PC-3 (cell line): ENCODE measurements at regions not wholly inside any gene's neighbourhood (a gene's known extent, or its start where the extent isn't known, plus 50 kb on each side); places are given as distances from the start of the nearest gene placed in this dataset.

ENCODE experiments used
- ATAC-seq: fragments of 200-7000 bp; cut with Tn5 transposase; 2 replicates; pipeline ENCODE4 v1.9.1; 2020; ENCODE audit warnings: mild to moderate bottlenecking, moderate library complexity
- BruUV-seq: library from RNA; stranded (reverse); fragments of 400-500 nt; replicated peaks from 2 replicates; lab custom pipeline; 2021; lab: Mats Ljungman, UMichigan
- CTCF ChIA-PET: fragments of 300-600 bp; sonication (Branson Sonifier 250); formaldehyde crosslinking; loops from one replicate; lab custom pipeline; 2022; ENCODE audit warnings: antibody characterized with exemption; lab: Charles Lee
- POLR2A ChIA-PET: fragments of 300-600 bp; sonication (Branson Sonifier 250); formaldehyde crosslinking; loops from one replicate; lab custom pipeline; 2022; ENCODE audit warnings: antibody characterized with exemption; ENCODE audit not compliant: unreplicated experiment; lab: Charles Lee
- DNase-seq: peaks from one replicate; pipeline ENCODE4 v3.0.0-alpha.2; 2015
- H2AFZ ChIP-seq: fragments of 300-600 bp; sonication (generic); 2 replicates; pipeline ENCODE4 v1.6.0; 2016; ENCODE audit warnings: antibody characterized with exemption, low read length
- H3F3A ChIP-seq: fragments of 300-600 bp; sonication (generic); one replicate; pipeline ENCODE4 v1.6.0; 2017; ENCODE audit warnings: antibody characterized with exemption, low read length, control low read depth, mild to moderate bottlenecking; ENCODE audit not compliant: unreplicated experiment
- H3K27ac ChIP-seq: fragments of 300-600 bp; sonication (generic); 2 replicates; pipeline ENCODE4 v1.5.1; 2016; ENCODE audit warnings: mild to moderate bottlenecking, low read length
- H3K27me3 ChIP-seq: fragments of 300-600 bp; sonication (generic); 2 replicates; pipeline ENCODE4 v1.6.1; 2016; ENCODE audit warnings: low read length, mixed read lengths
- H3K36me3 ChIP-seq: fragments of 300-600 bp; sonication (generic); 2 replicates; pipeline ENCODE4 v1.6.1; 2016; ENCODE audit warnings: low read depth, mixed run types, low read length, mixed read lengths
- H3K4me1 ChIP-seq: fragments of 300-600 bp; sonication (generic); 2 replicates; pipeline ENCODE4 v1.5.1; 2016; ENCODE audit warnings: low read length; ENCODE audit not compliant: insufficient read depth
- H3K4me2 ChIP-seq: fragments of 300-600 bp; sonication (generic); 2 replicates; pipeline ENCODE4 v1.6.0; 2016; ENCODE audit warnings: low read length
- H3K4me3 ChIP-seq: fragments of 300-600 bp; sonication (generic); 2 replicates; pipeline ENCODE4 v1.5.1; 2016; ENCODE audit warnings: mild to moderate bottlenecking, low read length, mixed read lengths
- H3K79me2 ChIP-seq: fragments of 300-600 bp; sonication (generic); 2 replicates; pipeline ENCODE4 v1.6.1; 2017; ENCODE audit warnings: low read length, mixed read lengths
- H3K9ac ChIP-seq: fragments of 300-600 bp; sonication (generic); 2 replicates; pipeline ENCODE4 v1.6.0; 2016; ENCODE audit warnings: mild to moderate bottlenecking, low read length
- H3K9me2 ChIP-seq: fragments of 300-600 bp; sonication (generic); replicated peaks from 2 replicates; pipeline ENCODE4 v1.6.1; 2016; ENCODE audit warnings: mixed run types, low read length, mixed read lengths
- H3K9me3 ChIP-seq: fragments of 300-600 bp; sonication (generic); 2 replicates; pipeline ENCODE4 v1.6.1; 2016; ENCODE audit warnings: low read length, mixed read lengths
- H4K20me1 ChIP-seq: fragments of 300-600 bp; sonication (generic); 2 replicates; pipeline ENCODE4 v1.6.1; 2016; ENCODE audit warnings: low read length, mixed read lengths
- EZH2 ChIP-seq: fragments of 300-600 bp; sonication (generic); IDR thresholded peaks from one replicate; pipeline ENCODE4 v1.6.1; 2017; ENCODE audit warnings: antibody characterized with exemption, mild to moderate bottlenecking, low read length; ENCODE audit not compliant: unreplicated experiment
- EZH2phosphoT487 ChIP-seq: fragments of 300-600 bp; sonication (generic); IDR thresholded peaks from 2 replicates; pipeline ENCODE4 v1.6.1; 2018; ENCODE audit warnings: mild to moderate bottlenecking, antibody characterized with exemption, low read length, borderline replicate concordance
- intact Hi-C: fragments of 100-400 bp; cut with micrococcal nuclease; formaldehyde crosslinking; loops from 2 replicates; pipeline ENCODE4 v1.9.0; 2023
- TF ChIP-seq, protein P1 (sequence below): fragments of 300-600 bp; sonication (generic); conservative IDR thresholded peaks from 2 replicates; pipeline ENCODE4 v1.5.1; 2017; ENCODE audit warnings: antibody characterized with exemption, low read depth, mild to moderate bottlenecking, low read length

- no peak overlapping the region for H3K27ac ChIP-seq
- TF ChIP-seq EZH2 (no peak), EZH2phosphoT487 (no peak)
- TF ChIP-seq, protein P1, sequence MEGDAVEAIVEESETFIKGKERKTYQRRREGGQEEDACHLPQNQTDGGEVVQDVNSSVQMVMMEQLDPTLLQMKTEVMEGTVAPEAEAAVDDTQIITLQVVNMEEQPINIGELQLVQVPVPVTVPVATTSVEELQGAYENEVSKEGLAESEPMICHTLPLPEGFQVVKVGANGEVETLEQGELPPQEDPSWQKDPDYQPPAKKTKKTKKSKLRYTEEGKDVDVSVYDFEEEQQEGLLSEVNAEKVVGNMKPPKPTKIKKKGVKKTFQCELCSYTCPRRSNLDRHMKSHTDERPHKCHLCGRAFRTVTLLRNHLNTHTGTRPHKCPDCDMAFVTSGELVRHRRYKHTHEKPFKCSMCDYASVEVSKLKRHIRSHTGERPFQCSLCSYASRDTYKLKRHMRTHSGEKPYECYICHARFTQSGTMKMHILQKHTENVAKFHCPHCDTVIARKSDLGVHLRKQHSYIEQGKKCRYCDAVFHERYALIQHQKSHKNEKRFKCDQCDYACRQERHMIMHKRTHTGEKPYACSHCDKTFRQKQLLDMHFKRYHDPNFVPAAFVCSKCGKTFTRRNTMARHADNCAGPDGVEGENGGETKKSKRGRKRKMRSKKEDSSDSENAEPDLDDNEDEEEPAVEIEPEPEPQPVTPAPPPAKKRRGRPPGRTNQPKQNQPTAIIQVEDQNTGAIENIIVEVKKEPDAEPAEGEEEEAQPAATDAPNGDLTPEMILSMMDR, result no peak
- no peaks in the 10 kb centered on the region for H3K4me1 ChIP-seq
- ATAC-seq (no peak), DNase-seq (no peak)
- H3K4me2 ChIP-seq, result no peak overlapping the region
- intact Hi-C loops, result no loop called here
- H3K9me2 ChIP-seq, result no peaks in the 10 kb centered on the region
- no peaks in the 10 kb centered on the region for H3K79me2 ChIP-seq
- H3K9ac ChIP-seq, result no peak overlapping the region
- ChIA-PET POLR2A (no interaction called here), CTCF (no interaction called here)
- H4K20me1 ChIP-seq, result no peaks in the 10 kb centered on the region
- H3K9me3 ChIP-seq, result no peaks in the 10 kb centered on the region
- BruUV-seq, result no TSS peak
- no peaks in the 10 kb centered on the region for H3F3A ChIP-seq
- H2AFZ ChIP-seq, result no peak overlapping the region
- no peaks in the 10 kb centered on the region for H3K36me3 ChIP-seq
- no peak overlapping the region for H3K4me3 ChIP-seq
- H3K27me3 ChIP-seq, result no peaks in the 10 kb centered on the region
Measured at GRCh38 chr5:110268283-110268682, 458.2 kb downstream of the TMEM232 start.

- TF ChIP-seq, protein P1, result no peak
- TF ChIP-seq EZH2phosphoT487 (no peak), EZH2 (no peak)
- Histone ChIP-seq H3K79me2 (no peaks in the 10 kb centered on the region), H3K27ac (no peak overlapping the region), H3K9me2 (no peaks in the 10 kb centered on the region), H4K20me1 (no peaks in the 10 kb centered on the region), H3K36me3 (no peaks in the 10 kb centered on the region), H3F3A (no peaks in the 10 kb centered on the region), H3K4me1 (no peaks in the 10 kb centered on the region), H3K27me3 (no peaks in the 10 kb centered on the region), H2AFZ (no peak overlapping the region), H3K4me2 (no peak overlapping the region), H3K9ac (no peak overlapping the region), H3K4me3 (no peak overlapping the region), H3K9me3 (no peaks in the 10 kb centered on the region)
- DNase-seq, result no peak
- ChIA-PET CTCF (no interaction called here), POLR2A (no interaction called here)
- no peak for ATAC-seq
- intact Hi-C loops, result no loop called here
- BruUV-seq, result no TSS peak
Measured at GRCh38 chr5:110268985-110269384, 457.5 kb downstream of the TMEM232 start.

- Histone ChIP-seq H3K9ac (no peak overlapping the region), H3K4me2 (no peak overlapping the region), H3K9me3 (no peaks in the 10 kb centered on the region), H3K27ac (no peak overlapping the region), H3K4me1 (no peaks in the 10 kb centered on the region), H3K79me2 (no peaks in the 10 kb centered on the region), H4K20me1 (no peaks in the 10 kb centered on the region), H3K4me3 (no peak overlapping the region), H3K9me2 (no peaks in the 10 kb centered on the region), H3K36me3 (no peaks in the 10 kb centered on the region), H3F3A (no peaks in the 10 kb centered on the region), H2AFZ (no peak overlapping the region), H3K27me3 (no peaks in the 10 kb centered on the region)
- TF ChIP-seq EZH2phosphoT487 (no peak), EZH2 (no peak)
- TF ChIP-seq, protein P1, result no peak
- ChIA-PET POLR2A (no interaction called here), CTCF (no interaction called here)
- intact Hi-C loops, result no loop called here
- ATAC-seq (no peak), DNase-seq (no peak)
- no TSS peak for BruUV-seq
Measured at GRCh38 chr5:110269478-110270142, 456.9 kb downstream of the TMEM232 start.
